Astrocyte of the spinal cord (primary cell): ENCODE measurements at regions not wholly inside any gene's neighbourhood (a gene's known extent, or its start where the extent isn't known, plus 50 kb on each side); places are given as distances from the start of the nearest gene placed in this dataset.
A peak's percentile ranks its signal among the peaks of the same experiment; 100 is the strongest.

ENCODE experiments used
- DNase-seq: peaks from one replicate; pipeline ENCODE4 v3.0.0; 2011; ENCODE audit warnings: low read depth, low spot score
- H3K4me3 ChIP-seq: 2 replicates; pipeline ENCODE4 v1.5.1; 2011; ENCODE audit warnings: low read depth, mild to moderate bottlenecking, low read length, moderate library complexity
- CTCF ChIP-seq: IDR thresholded peaks from 2 replicates; pipeline ENCODE4 v1.5.1; 2012; ENCODE audit warnings: low read depth, mild to moderate bottlenecking, low read length, inconsistent platforms
- in situ Hi-C: cut with HindIII; loops from 2 replicates; pipeline ENCODE4 v1.10.0; 2017; ENCODE audit warnings: low sequenced_read_pairs

- no peak for TF ChIP-seq CTCF
- in situ Hi-C loops = no loop called here
- H3K4me3 ChIP-seq = no peak overlapping the region
- no peak for DNase-seq
Observed at GRCh38 chr4:173801361-173801760, 271.3 kb upstream of the HAND2 start.

- in situ Hi-C loops = no loop called here
- TF ChIP-seq CTCF = no peak
- DNase-seq = no peak
- no peak overlapping the region for H3K4me3 ChIP-seq
Observed at GRCh38 chr4:173797296-173797695, 267.3 kb upstream of the HAND2 start.

- in situ Hi-C loops = no loop called here
- H3K4me3 ChIP-seq = no peak overlapping the region
- peak; percentile 72 for DNase-seq
- no peak for TF ChIP-seq CTCF
Observed at GRCh38 chr4:173794662-173795061, 264.6 kb upstream of the HAND2 start.

GRCh38 chr4:173793937-173794510 lies 264.0 kb upstream of the HAND2 start:
- in situ Hi-C loops = no loop called here
- no peak overlapping the region for H3K4me3 ChIP-seq
- peak; percentile 15 for DNase-seq
- no peak for TF ChIP-seq CTCF

GRCh38 chr4:173782660-173783059 lies 252.6 kb upstream of the HAND2 start:
- no peak for DNase-seq
- H3K4me3 ChIP-seq = no peak overlapping the region
- in situ Hi-C loops = no loop called here
- no peak for TF ChIP-seq CTCF

GRCh38 chr4:173777921-173778320 lies 247.9 kb upstream of the HAND2 start:
- DNase-seq = no peak
- in situ Hi-C loops = no loop called here
- no peak for TF ChIP-seq CTCF
- H3K4me3 ChIP-seq = no peak overlapping the region

GRCh38 chr4:173777421-173777820 lies 247.4 kb upstream of the HAND2 start:
- no peak for TF ChIP-seq CTCF
- H3K4me3 ChIP-seq = no peak overlapping the region
- in situ Hi-C loops = no loop called here
- DNase-seq = no peak
